H1 (cell line): ENCODE measurements at regions not wholly inside any gene's neighbourhood (a gene's known extent, or its start where the extent isn't known, plus 50 kb on each side); places are given as distances from the start of the nearest gene placed in this dataset.

Experiments
- CTCF ChIA-PET: fragments of 300-600 bp; sonication (Branson Sonifier 250); formaldehyde crosslinking; loops from one replicate; lab custom pipeline; 2021; ENCODE audit not compliant: partially characterized antibody; lab: Charles Lee
- POLR2A ChIA-PET: fragments of 300-600 bp; sonication (Branson Sonifier 250); formaldehyde crosslinking; loops from one replicate; lab custom pipeline; 2021; ENCODE audit warnings: inconsistent platforms; ENCODE audit not compliant: partially characterized antibody; lab: Charles Lee
- DNase-seq, 2 experiments: peaks; one replicate each; pipeline versions ENCODE4 v3.0.0 to v3.0.0-alpha.2; 2010 to 2022; ENCODE audit warnings: low spot score in 2 of 2, low read depth in 1 of 2, mixed read lengths in 1 of 2
- FAIRE-seq: peaks from 2 replicates; lab custom pipeline; 2011; peaks lifted over from hg19 to GRCh38; lab: Jason Lieb, UNC
- H2AFZ ChIP-seq: 2 replicates; pipeline ENCODE4 v1.8.1; 2012; ENCODE audit warnings: low read length, inconsistent platforms
- H2AK5ac ChIP-seq: 2 replicates; pipeline ENCODE4 v1.6.1; 2013; ENCODE audit warnings: low read depth, low read length
- H2BK120ac ChIP-seq: replicated peaks from 2 replicates; pipeline ENCODE3; 2013; ENCODE audit warnings: low read depth, low read length, inconsistent platforms
- H2BK12ac ChIP-seq: 2 replicates; pipeline ENCODE4 v1.6.1; 2013; ENCODE audit warnings: low read depth, low read length
- H2BK15ac ChIP-seq: 2 replicates; pipeline ENCODE4 v1.6.1; 2013; ENCODE audit warnings: low read length
- H2BK20ac ChIP-seq: 2 replicates; pipeline ENCODE4 v1.6.1; 2013; ENCODE audit warnings: low read length
- H2BK5ac ChIP-seq: 2 replicates; pipeline ENCODE4 v1.6.1; 2013; ENCODE audit warnings: low read depth, low read length
- H3K14ac ChIP-seq: 2 replicates; pipeline ENCODE4 v1.6.1; 2013; ENCODE audit warnings: inconsistent platforms; ENCODE audit not compliant: insufficient read length
- H3K18ac ChIP-seq: 2 replicates; pipeline ENCODE4 v1.6.1; 2013; ENCODE audit warnings: low read length; ENCODE audit errors: extremely low read depth
- H3K23ac ChIP-seq: 2 replicates; pipeline ENCODE4 v1.6.1; 2013; ENCODE audit warnings: inconsistent platforms; ENCODE audit not compliant: insufficient read length
- H3K23me2 ChIP-seq: 2 replicates; pipeline ENCODE4 v1.6.1; 2013; ENCODE audit warnings: low read depth, low read length
- H3K27ac ChIP-seq: 2 replicates; pipeline ENCODE4 v1.6.1; 2011; ENCODE audit warnings: low read depth, low read length, inconsistent platforms
- H3K27me3 ChIP-seq, 4 experiments: replicated peaks in 1 of 4; 1 replicate in 1 of 4; 2 replicates in 3 of 4; pipeline versions ENCODE4 v1.6.1 to v1.8.1; 2011 to 2013; ENCODE audit warnings: low read length in 3 of 4, mild to moderate bottlenecking in 3 of 4, inconsistent platforms in 2 of 4, mixed read lengths in 2 of 4, moderate library complexity in 1 of 4; ENCODE audit not compliant: control insufficient read depth in 3 of 4, insufficient read depth in 3 of 4; ENCODE audit errors: extremely low read depth in 1 of 4
- H3K36me3 ChIP-seq, 4 experiments: 2 replicates each; pipeline versions ENCODE4 v1.6.1 to v1.8.1; 2011 to 2013; ENCODE audit warnings: mild to moderate bottlenecking in 4 of 4, low read length in 3 of 4, moderate library complexity in 2 of 4, control low read depth in 1 of 4, inconsistent platforms in 1 of 4; ENCODE audit not compliant: insufficient read depth in 4 of 4, control insufficient read depth in 2 of 4
- H3K4ac ChIP-seq: replicated peaks from 2 replicates; pipeline ENCODE3; 2013; ENCODE audit warnings: low read length, low read depth, mixed read lengths, inconsistent platforms; ENCODE audit not compliant: insufficient read length
- H3K4me1 ChIP-seq, 4 experiments: replicated peaks in 1 of 4; 1 replicate in 1 of 4; 2 replicates in 3 of 4; pipeline versions ENCODE4 v1.6.1 to v1.8.1; 2011 to 2013; ENCODE audit warnings: low read length in 3 of 4, inconsistent platforms in 2 of 4, mixed read lengths in 1 of 4; ENCODE audit not compliant: insufficient read depth in 4 of 4, control insufficient read depth in 3 of 4
- H3K4me2 ChIP-seq, 2 experiments: 2 replicates each; pipeline versions ENCODE4 v1.6.1 to v1.8.1; 2011 to 2013; ENCODE audit warnings: low read depth in 2 of 2, low read length in 2 of 2, control low read depth in 1 of 2, inconsistent platforms in 1 of 2, mild to moderate bottlenecking in 1 of 2; ENCODE audit not compliant: insufficient read depth in 1 of 2
- H3K4me3 ChIP-seq, 4 experiments: fragments of 200-600, 300-600 bp in 1 of 4; sonication (generic), shearing (Covaris generic), sonication (Bioruptor Twin) in 1 of 4; 2 replicates each; pipeline versions ENCODE4 v1.5.1 to v1.8.1; 2011 to 2016; ENCODE audit warnings: low read length in 4 of 4, low read depth in 3 of 4, control low read depth in 2 of 4, inconsistent platforms in 2 of 4, mild to moderate bottlenecking in 2 of 4, mixed read lengths in 1 of 4, moderate library complexity in 1 of 4; ENCODE audit not compliant: insufficient read depth in 2 of 4; ENCODE audit errors: extremely low read depth in 1 of 4
- H3K56ac ChIP-seq: replicated peaks from 2 replicates; pipeline ENCODE3; 2013; ENCODE audit warnings: low read depth, mild to moderate bottlenecking, mixed read lengths, low read length, inconsistent platforms; ENCODE audit not compliant: insufficient read length
- H3K79me1 ChIP-seq: 2 replicates; pipeline ENCODE4 v1.6.1; 2013; ENCODE audit warnings: low read depth, low read length, control low read depth
- H3K79me2 ChIP-seq, 2 experiments: 2 replicates each; pipeline versions ENCODE4 v1.6.1 to v1.8.1; 2012 to 2013; ENCODE audit warnings: low read length in 2 of 2, mild to moderate bottlenecking in 2 of 2, inconsistent platforms in 1 of 2; ENCODE audit not compliant: insufficient read depth in 2 of 2, control insufficient read depth in 1 of 2
- H3K9ac ChIP-seq, 4 experiments: replicated peaks in 1 of 4; 1 replicate in 1 of 4; 2 replicates in 3 of 4; pipeline versions ENCODE4 v1.6.1 to v1.8.1; 2011 to 2013; ENCODE audit warnings: low read depth in 3 of 4, low read length in 3 of 4, control low read depth in 2 of 4, mild to moderate bottlenecking in 2 of 4, moderate library complexity in 2 of 4, inconsistent platforms in 1 of 4; ENCODE audit errors: extremely low read depth in 1 of 4
- H3K9me3 ChIP-seq, 2 experiments: 2 replicates each; pipeline versions ENCODE4 v1.6.1 to v1.8.1; 2012 to 2013; ENCODE audit warnings: mild to moderate bottlenecking in 2 of 2, moderate library complexity in 2 of 2, control low read depth in 1 of 2, inconsistent platforms in 1 of 2, low read depth in 1 of 2, low read length in 1 of 2, mixed read lengths in 1 of 2; ENCODE audit not compliant: insufficient read depth in 2 of 2
- H4K20me1 ChIP-seq, 2 experiments: replicated peaks in 1 of 2; 2 replicates each; pipeline versions ENCODE3 to v1.8.1; 2011 to 2013; ENCODE audit warnings: inconsistent platforms in 2 of 2, low read length in 2 of 2, mild to moderate bottlenecking in 1 of 2; ENCODE audit not compliant: insufficient read depth in 2 of 2, control insufficient read depth in 1 of 2
- H4K5ac ChIP-seq: 2 replicates; pipeline ENCODE4 v1.6.1; 2013; ENCODE audit warnings: low read length, low read depth, mixed read lengths, inconsistent platforms; ENCODE audit not compliant: insufficient read length
- H4K8ac ChIP-seq: 2 replicates; pipeline ENCODE4 v1.8.0; 2013; ENCODE audit warnings: mild to moderate bottlenecking, moderate library complexity, low read length, inconsistent platforms; ENCODE audit not compliant: insufficient read depth; ENCODE audit errors: extremely low read depth
- H4K91ac ChIP-seq: replicated peaks from 2 replicates; pipeline ENCODE3; 2013; ENCODE audit warnings: low read length, mixed read lengths, inconsistent platforms; ENCODE audit not compliant: insufficient read length
- BCL11A ChIP-seq, 2 experiments: IDR thresholded peaks; one replicate each; pipeline ENCODE4 v1.6.1; 2011; ENCODE audit warnings: low read depth in 2 of 2, low read length in 2 of 2, mild to moderate bottlenecking in 2 of 2
- CBX8 ChIP-seq: fragments of 300-800, 300-1000 bp; sonication (generic); IDR thresholded peaks from 2 replicates; pipeline ENCODE4 v1.7.1; 2016; ENCODE audit warnings: low read depth, low read length, borderline replicate concordance
- CTBP2 ChIP-seq: IDR thresholded peaks from 2 replicates; pipeline ENCODE4 v1.7.0; 2011; ENCODE audit warnings: borderline replicate concordance, mild to moderate bottlenecking, moderate library complexity, mixed read lengths, low read length; ENCODE audit not compliant: insufficient read depth, insufficient read length
- NANOG ChIP-seq: IDR thresholded peaks from 2 replicates; pipeline ENCODE4 v1.6.1; 2011; ENCODE audit warnings: low read length, low read depth, mild to moderate bottlenecking, inconsistent platforms; ENCODE audit not compliant: insufficient read depth, poor library complexity, severe bottlenecking
- NRF1 ChIP-seq: IDR thresholded peaks from 2 replicates; pipeline ENCODE4 v1.6.1; 2011; ENCODE audit warnings: mild to moderate bottlenecking, low read depth, low read length, improper control_type of control experiment
- SIN3A ChIP-seq, 2 experiments: IDR thresholded peaks in 1 of 2; conservative IDR thresholded peaks in 1 of 2; 2 replicates each; pipeline ENCODE4 v1.6.1; 2011 to 2012; ENCODE audit warnings: low read length in 2 of 2, improper control_type of control experiment in 1 of 2, low read depth in 1 of 2, mild to moderate bottlenecking in 1 of 2
- SIX5 ChIP-seq: IDR thresholded peaks from 2 replicates; pipeline ENCODE4 v1.6.1; 2011; ENCODE audit warnings: mild to moderate bottlenecking, low read depth, low read length
- SUZ12 ChIP-seq: fragments of 200-600 bp; sonication (generic); IDR thresholded peaks from 2 replicates; pipeline ENCODE4 v1.6.1; 2012; ENCODE audit warnings: mild to moderate bottlenecking, inconsistent platforms, low read length, moderate library complexity, mixed read lengths
- TCF12 ChIP-seq: IDR thresholded peaks from 2 replicates; pipeline ENCODE4 v1.6.1; 2011; ENCODE audit warnings: low read depth, mild to moderate bottlenecking, low read length
- YY1 ChIP-seq: IDR thresholded peaks from 2 replicates; pipeline ENCODE4 v1.6.1; 2011; ENCODE audit warnings: low read depth, mild to moderate bottlenecking, low read length
- WGBS, 2 experiments: shearing (Covaris generic) in 1 of 2; methylation state at CpG; one replicate each; pipeline versions ENCODE4 v1.1.6 to v1.1.7; 2013 to 2015; ENCODE audit warnings: low lambda C conversion rate in 2 of 2, mixed read lengths in 2 of 2, inconsistent platforms in 1 of 2, low coverage in 1 of 2, missing lambda C conversion rate in 1 of 2; ENCODE audit not compliant: insufficient replicate concordance in 2 of 2, insufficient coverage in 1 of 2, insufficient read length in 1 of 2; ENCODE audit errors: extremely low coverage in 1 of 2, missing lambda C conversion rate in 1 of 2; 5-methylcytosine and 5-hydroxymethylcytosine counted together
- TF ChIP-seq, protein P1 (sequence below): IDR thresholded peaks from 2 replicates; pipeline ENCODE4 v1.6.1; 2012; ENCODE audit warnings: inconsistent platforms
- TF ChIP-seq, protein P2 (sequence below): IDR thresholded peaks from 2 replicates; pipeline ENCODE4 v1.6.1; 2012; ENCODE audit warnings: low read length, inconsistent platforms

DNA sequence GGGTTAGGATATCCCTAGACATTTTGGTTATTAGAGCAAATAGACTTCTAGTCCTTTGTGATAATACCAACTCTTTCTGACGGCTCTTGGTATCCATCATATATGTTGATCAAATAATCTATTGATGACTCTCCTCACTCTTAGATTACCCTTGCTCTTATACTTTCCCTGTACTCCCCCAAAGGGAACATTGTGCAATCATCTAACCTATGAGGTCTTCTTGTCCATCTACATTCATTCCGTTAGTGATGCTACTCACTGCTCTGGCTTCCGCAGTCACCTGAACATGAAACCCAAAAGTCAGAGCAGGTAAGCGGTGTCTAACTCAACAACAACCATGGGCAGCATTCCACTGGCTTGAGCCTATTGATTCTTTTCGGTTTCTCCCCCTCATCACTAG lies 223.7 kb upstream of the SALL1 start:
- Histone ChIP-seq H3K23me2 (no peaks in the 10 kb centered on the region; the same call in 1 of the 2 replicates), H3K56ac (no peak overlapping the region), H4K91ac (no peak overlapping the region), H2AFZ (no peak overlapping the region), H2BK120ac (no peak overlapping the region), H3K79me1 (no peaks in the 10 kb centered on the region), H2BK5ac (no peak overlapping the region), H3K36me3 (no peaks in the 10 kb centered on the region), H2AK5ac (no peak overlapping the region), H3K18ac (no peak overlapping the region), H3K23ac (no peak overlapping the region), H3K4ac (no peak overlapping the region), H4K20me1 (no peaks in the 10 kb centered on the region), H3K4me2 (no peak overlapping the region), H3K27ac (no peak overlapping the region), H3K9me3 (no peaks in the 10 kb centered on the region), H3K4me1 (no peaks in the 10 kb centered on the region), H2BK15ac (no peak overlapping the region), H4K5ac (no peak overlapping the region), H2BK12ac (no peak overlapping the region), H3K27me3 (no peaks in the 10 kb centered on the region), H4K8ac (no peak overlapping the region), H2BK20ac (no peak overlapping the region), H3K4me3 (no peak overlapping the region), H3K14ac (no peak overlapping the region), H3K79me2 (no peaks in the 10 kb centered on the region), H3K9ac (no peak overlapping the region)
- FAIRE-seq (no peak), DNase-seq (no peak)
- TF ChIP-seq TCF12 (no peak), CBX8 (no peak), NANOG (no peak), BCL11A (IDR thresholded peaks at IDR 0.05; ENCODE audit: low read depth in 2 of 2, low read length in 2 of 2) (no peak), YY1 (no peak), NRF1 (no peak), SUZ12 (no peak), SIN3A (conservative IDR thresholded peaks at IDR 0.05 in 1 of 2, IDR thresholded peaks at IDR 0.05 in 1 of 2; ENCODE audit: low read depth in 1 of 2, low read length in 2 of 2) (no peak), CTBP2 (no peak), SIX5 (no peak)
- TF ChIP-seq, protein P1, sequence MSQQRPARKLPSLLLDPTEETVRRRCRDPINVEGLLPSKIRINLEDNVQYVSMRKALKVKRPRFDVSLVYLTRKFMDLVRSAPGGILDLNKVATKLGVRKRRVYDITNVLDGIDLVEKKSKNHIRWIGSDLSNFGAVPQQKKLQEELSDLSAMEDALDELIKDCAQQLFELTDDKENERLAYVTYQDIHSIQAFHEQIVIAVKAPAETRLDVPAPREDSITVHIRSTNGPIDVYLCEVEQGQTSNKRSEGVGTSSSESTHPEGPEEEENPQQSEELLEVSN: no peak
- TF ChIP-seq, protein P2, sequence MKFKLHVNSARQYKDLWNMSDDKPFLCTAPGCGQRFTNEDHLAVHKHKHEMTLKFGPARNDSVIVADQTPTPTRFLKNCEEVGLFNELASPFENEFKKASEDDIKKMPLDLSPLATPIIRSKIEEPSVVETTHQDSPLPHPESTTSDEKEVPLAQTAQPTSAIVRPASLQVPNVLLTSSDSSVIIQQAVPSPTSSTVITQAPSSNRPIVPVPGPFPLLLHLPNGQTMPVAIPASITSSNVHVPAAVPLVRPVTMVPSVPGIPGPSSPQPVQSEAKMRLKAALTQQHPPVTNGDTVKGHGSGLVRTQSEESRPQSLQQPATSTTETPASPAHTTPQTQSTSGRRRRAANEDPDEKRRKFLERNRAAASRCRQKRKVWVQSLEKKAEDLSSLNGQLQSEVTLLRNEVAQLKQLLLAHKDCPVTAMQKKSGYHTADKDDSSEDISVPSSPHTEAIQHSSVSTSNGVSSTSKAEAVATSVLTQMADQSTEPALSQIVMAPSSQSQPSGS: no peak
- 90% methylated on average over 5 of the region's 5 CpGs; no CpG with 5 or more reads in 1 of the 2 experiments for WGBS, 2 experiments
- ChIA-PET POLR2A (no interaction called here), CTCF (interaction anchor here (1.2 kb wide), 1 partner anchor 14 kb away, joined by 6 read pairs; no protein-coding TSS in a partner anchor)
